ENCODE measurements at regions not wholly inside any gene's neighbourhood (a gene's known extent, or its start where the extent isn't known, plus 50 kb on each side); places are given as distances from the start of the nearest gene placed in this dataset.

GRCh38 chr6:40947876-40948526 lies 91.0 kb downstream of the UNC5CL start:
- H3K36me3 ChIP-seq (ENCODE audit: control insufficient read depth in 2 of 2, extremely low read depth in 1 of 2, insufficient read depth in 1 of 2, low read length in 1 of 2): no peaks in the 10 kb centered on the region
- no peaks in the 10 kb centered on the region for H3K36me3 Mint-ChIP-seq
- H3K27me3 Mint-ChIP-seq: peaks cover 10 to 28% of the 10 kb centered on the region in 2 donors
- no peaks in the 10 kb centered on the region for H3K9me3 ChIP-seq
- no peak overlapping the region for H3K27ac ChIP-seq (ENCODE audit: low read length)
- H3K4me3 ChIP-seq (ENCODE audit: control insufficient read depth in 1 of 2, extremely low read depth in 1 of 2, low read length in 1 of 2): no peak overlapping the region
- no peaks in the 10 kb centered on the region for H3K9me3 Mint-ChIP-seq
- CTCF ChIA-PET: no interaction called here
- DNase-seq (no peak), ATAC-seq (replicated peaks in 1 of 4) (no peak)
- POLR2A ChIA-PET: no interaction called here
- H3K4me1 ChIP-seq (ENCODE audit: control insufficient read depth in 1 of 2, extremely low read depth in 1 of 2, insufficient read depth in 2 of 2, low read length in 2 of 2): no peaks in the 10 kb centered on the region
- 80% methylated on average over 2 of the region's 2 CpGs for WGBS (ENCODE audit: insufficient coverage)
- H3K4me3 Mint-ChIP-seq: no peak overlapping the region
- H3K27me3 ChIP-seq (replicated peaks in 1 of 2; ENCODE audit: control insufficient read depth in 2 of 2, extremely low read depth in 1 of 2, insufficient read depth in 2 of 2, low read length in 1 of 2): peaks cover 0 to 10% of the 10 kb centered on the region in 2 experiments
- H3K27ac Mint-ChIP-seq: no peak overlapping the region
- no peaks in the 10 kb centered on the region for H3K4me1 Mint-ChIP-seq

GRCh38 chr6:40946738-40947301 lies 92.2 kb downstream of the UNC5CL start:
- no peaks in the 10 kb centered on the region for H3K9me3 Mint-ChIP-seq
- no peaks in the 10 kb centered on the region for H3K36me3 ChIP-seq (ENCODE audit: control insufficient read depth in 2 of 2, extremely low read depth in 1 of 2, insufficient read depth in 1 of 2, low read length in 1 of 2)
- ChIA-PET POLR2A (no interaction called here), CTCF (no interaction called here)
- peaks cover 9 to 26% of the 10 kb centered on the region in 2 donors for H3K27me3 Mint-ChIP-seq
- H3K9me3 ChIP-seq: no peaks in the 10 kb centered on the region
- no peaks in the 10 kb centered on the region for H3K4me1 Mint-ChIP-seq
- H3K36me3 Mint-ChIP-seq: no peaks in the 10 kb centered on the region
- WGBS (ENCODE audit: insufficient coverage): 45% methylated on average over 1 of the region's 1 CpG
- H3K27me3 ChIP-seq (replicated peaks in 1 of 2; ENCODE audit: control insufficient read depth in 2 of 2, extremely low read depth in 1 of 2, insufficient read depth in 2 of 2, low read length in 1 of 2): peaks cover 0 to 10% of the 10 kb centered on the region in 2 experiments
- no peak overlapping the region for H3K27ac ChIP-seq (ENCODE audit: low read length)
- no peak overlapping the region for H3K4me3 Mint-ChIP-seq
- no peaks in the 10 kb centered on the region for H3K4me1 ChIP-seq (ENCODE audit: control insufficient read depth in 1 of 2, extremely low read depth in 1 of 2, insufficient read depth in 2 of 2, low read length in 2 of 2)
- ATAC-seq (replicated peaks in 1 of 4) (no peak), DNase-seq (no peak)
- no peak overlapping the region for H3K4me3 ChIP-seq (ENCODE audit: control insufficient read depth in 1 of 2, extremely low read depth in 1 of 2, low read length in 1 of 2)
- no peak overlapping the region for H3K27ac Mint-ChIP-seq

GRCh38 chr6:40937491-40937890 lies 101.5 kb downstream of the UNC5CL start:
- no peaks in the 10 kb centered on the region for H3K36me3 Mint-ChIP-seq
- no peaks in the 10 kb centered on the region for H3K36me3 ChIP-seq (ENCODE audit: control insufficient read depth in 2 of 2, extremely low read depth in 1 of 2, insufficient read depth in 1 of 2, low read length in 1 of 2)
- no peak overlapping the region for H3K4me3 Mint-ChIP-seq
- H3K4me1 ChIP-seq (ENCODE audit: control insufficient read depth in 1 of 2, extremely low read depth in 1 of 2, insufficient read depth in 2 of 2, low read length in 2 of 2): no peaks in the 10 kb centered on the region
- H3K4me1 Mint-ChIP-seq: no peaks in the 10 kb centered on the region
- no peaks in the 10 kb centered on the region for H3K9me3 ChIP-seq
- no peaks in the 10 kb centered on the region for H3K9me3 Mint-ChIP-seq
- WGBS (ENCODE audit: insufficient coverage): 52% methylated on average over 2 of the region's 2 CpGs
- CTCF ChIA-PET: no interaction called here
- no peak overlapping the region for H3K27ac Mint-ChIP-seq
- peaks cover 0 to 3% of the 10 kb centered on the region in 2 experiments for H3K27me3 ChIP-seq (replicated peaks in 1 of 2; ENCODE audit: control insufficient read depth in 2 of 2, extremely low read depth in 1 of 2, insufficient read depth in 2 of 2, low read length in 1 of 2)
- ATAC-seq (replicated peaks in 1 of 4) (no peak), DNase-seq (no peak)
- H3K4me3 ChIP-seq (ENCODE audit: control insufficient read depth in 1 of 2, extremely low read depth in 1 of 2, low read length in 1 of 2): no peak overlapping the region
- H3K27ac ChIP-seq (ENCODE audit: low read length): no peak overlapping the region
- POLR2A ChIA-PET: no interaction called here
- peaks cover 15 to 29% of the 10 kb centered on the region in 2 donors for H3K27me3 Mint-ChIP-seq

- no peak overlapping the region for H3K27ac Mint-ChIP-seq
- H3K36me3 Mint-ChIP-seq: no peaks in the 10 kb centered on the region
- CTCF ChIA-PET: no interaction called here
- no CpG with 5 or more reads among the region's 3 CpGs for WGBS (ENCODE audit: insufficient coverage)
- Histone ChIP-seq H3K27me3 (replicated peaks in 1 of 2; ENCODE audit: control insufficient read depth in 2 of 2, extremely low read depth in 1 of 2, insufficient read depth in 2 of 2, low read length in 1 of 2) (peaks cover 0 to 3% of the 10 kb centered on the region in 2 experiments), H3K9me3 (no peaks in the 10 kb centered on the region), H3K27ac (ENCODE audit: low read length) (no peak overlapping the region), H3K4me3 (ENCODE audit: control insufficient read depth in 1 of 2, extremely low read depth in 1 of 2, low read length in 1 of 2) (no peak overlapping the region), H3K36me3 (ENCODE audit: control insufficient read depth in 2 of 2, extremely low read depth in 1 of 2, insufficient read depth in 1 of 2, low read length in 1 of 2) (no peaks in the 10 kb centered on the region), H3K4me1 (ENCODE audit: control insufficient read depth in 1 of 2, extremely low read depth in 1 of 2, insufficient read depth in 2 of 2, low read length in 2 of 2) (no peaks in the 10 kb centered on the region)
- ATAC-seq (replicated peaks in 1 of 4) (no peak), DNase-seq (no peak)
- H3K4me3 Mint-ChIP-seq: no peak overlapping the region
- H3K4me1 Mint-ChIP-seq: no peaks in the 10 kb centered on the region
- POLR2A ChIA-PET: no interaction called here
- no peaks in the 10 kb centered on the region for H3K9me3 Mint-ChIP-seq
- peaks cover 15 to 29% of the 10 kb centered on the region in 2 donors for H3K27me3 Mint-ChIP-seq
Measured at GRCh38 chr6:40936818-40937251, 102.2 kb downstream of the UNC5CL start.

GRCh38 chr6:40933864-40934263 lies 105.2 kb downstream of the UNC5CL start:
- Histone ChIP-seq H3K27me3 (replicated peaks in 1 of 2; ENCODE audit: control insufficient read depth in 2 of 2, extremely low read depth in 1 of 2, insufficient read depth in 2 of 2, low read length in 1 of 2) (peaks cover 0 to 3% of the 10 kb centered on the region in 2 experiments), H3K36me3 (ENCODE audit: control insufficient read depth in 2 of 2, extremely low read depth in 1 of 2, insufficient read depth in 1 of 2, low read length in 1 of 2) (no peaks in the 10 kb centered on the region), H3K27ac (ENCODE audit: low read length) (no peak overlapping the region), H3K4me3 (ENCODE audit: control insufficient read depth in 1 of 2, extremely low read depth in 1 of 2, low read length in 1 of 2) (no peak overlapping the region), H3K4me1 (ENCODE audit: control insufficient read depth in 1 of 2, extremely low read depth in 1 of 2, insufficient read depth in 2 of 2, low read length in 2 of 2) (no peaks in the 10 kb centered on the region), H3K9me3 (no peaks in the 10 kb centered on the region)
- Mint-ChIP-seq H3K4me1 (no peaks in the 10 kb centered on the region), H3K36me3 (no peaks in the 10 kb centered on the region), H3K9me3 (no peaks in the 10 kb centered on the region), H3K4me3 (no peak overlapping the region), H3K27me3 (peaks cover 7 to 13% of the 10 kb centered on the region in 2 donors), H3K27ac (no peak overlapping the region)
- ChIA-PET POLR2A (no interaction called here), CTCF (interaction anchor here in 1 of 2 donors (0.6 kb wide), 1 partner anchor 1981 kb away, joined by 3 read pairs; no protein-coding TSS in a partner anchor)
- ATAC-seq (replicated peaks in 1 of 4) (no peak), DNase-seq (no peak)
- 100% methylated on average over 1 of the region's 5 CpGs for WGBS (ENCODE audit: insufficient coverage)

- ChIA-PET POLR2A (no interaction called here), CTCF (no interaction called here)
- DNase-seq (no peak), ATAC-seq (replicated peaks in 1 of 4) (no peak)
- no peak overlapping the region for H3K4me3 ChIP-seq (ENCODE audit: control insufficient read depth in 1 of 2, extremely low read depth in 1 of 2, low read length in 1 of 2)
- Mint-ChIP-seq H3K36me3 (no peaks in the 10 kb centered on the region), H3K27ac (no peak overlapping the region), H3K9me3 (no peaks in the 10 kb centered on the region), H3K4me1 (no peaks in the 10 kb centered on the region), H3K4me3 (no peak overlapping the region), H3K27me3 (peaks cover 7 to 11% of the 10 kb centered on the region in 2 donors)
- H3K27me3 ChIP-seq (replicated peaks in 1 of 2; ENCODE audit: control insufficient read depth in 2 of 2, extremely low read depth in 1 of 2, insufficient read depth in 2 of 2, low read length in 1 of 2): peaks cover 0 to 3% of the 10 kb centered on the region in 2 experiments
- 100% methylated on average over 6 of the region's 6 CpGs for WGBS (ENCODE audit: insufficient coverage)
- H3K9me3 ChIP-seq: no peaks in the 10 kb centered on the region
- no peaks in the 10 kb centered on the region for H3K36me3 ChIP-seq (ENCODE audit: control insufficient read depth in 2 of 2, extremely low read depth in 1 of 2, insufficient read depth in 1 of 2, low read length in 1 of 2)
- no peaks in the 10 kb centered on the region for H3K4me1 ChIP-seq (ENCODE audit: control insufficient read depth in 1 of 2, extremely low read depth in 1 of 2, insufficient read depth in 2 of 2, low read length in 2 of 2)
- no peak overlapping the region for H3K27ac ChIP-seq (ENCODE audit: low read length)
Measured at GRCh38 chr6:40932953-40933352, 106.1 kb downstream of the UNC5CL start.
